Stimulated activated CD8-positive, alpha-beta memory T cell treated with anti-CD3 and anti-CD28 coated beads, Interleukin-12 subunit alpha, Interleukin-12 subunit beta, amount 100 ng/mL, for 24 hours (primary cell): ENCODE measurements at regions not wholly inside any gene's neighbourhood (a gene's known extent, or its start where the extent isn't known, plus 50 kb on each side); places are given as distances from the start of the nearest gene placed in this dataset.
"Not testable (repeated sequence)": the region's sequence is repeated elsewhere in the genome, so short reads cannot be mapped to it uniquely, and the experiment has no call there.

Source experiments
- DNase-seq: peaks from one replicate; pipeline ENCODE4 v3.0.0-alpha.2; 2020; ENCODE audit errors: extremely low read depth

GRCh38 chr6:170213637-170214018, 77.2 kb downstream of the DLL1 start:
- not testable (repeated sequence) for DNase-seq

- DNase-seq: no peak
Observed at GRCh38 chr6:170212956-170213636, 77.8 kb downstream of the DLL1 start.

- DNase-seq: no peak
Observed at GRCh38 chr6:170212051-170212756, 78.7 kb downstream of the DLL1 start.

GRCh38 chr6:170211404-170212025, 79.4 kb downstream of the DLL1 start:
- no peak for DNase-seq

- no peak for DNase-seq
Observed at GRCh38 chr6:170210651-170211403, 80.1 kb downstream of the DLL1 start.

GRCh38 chr6:170210026-170210390, 80.9 kb downstream of the DLL1 start:
- no peak for DNase-seq

- DNase-seq: no peak
Observed at GRCh38 chr6:170209354-170210025, 81.4 kb downstream of the DLL1 start.

GRCh38 chr6:170208651-170209353, 82.1 kb downstream of the DLL1 start:
- no peak for DNase-seq

- no peak for DNase-seq
Observed at GRCh38 chr6:170208182-170208601, 82.7 kb downstream of the DLL1 start.

- DNase-seq: no peak
Observed at GRCh38 chr6:170207586-170208181, 83.2 kb downstream of the DLL1 start.

- DNase-seq: no peak
Observed at GRCh38 chr6:170206851-170207431, 83.9 kb downstream of the DLL1 start.

- no peak for DNase-seq
Observed at GRCh38 chr6:170206317-170206621, 84.6 kb downstream of the DLL1 start.

GRCh38 chr6:170205534-170206316, 85.2 kb downstream of the DLL1 start:
- DNase-seq: no peak

GRCh38 chr6:170205126-170205525, 85.8 kb downstream of the DLL1 start:
- no peak for DNase-seq

GRCh38 chr6:170203212-170203611, 87.7 kb downstream of the DLL1 start:
- no peak for DNase-seq

- DNase-seq: no peak
Observed at GRCh38 chr6:170202416-170203135, 88.3 kb downstream of the DLL1 start.

GRCh38 chr6:170201361-170201760, 89.5 kb downstream of the DLL1 start:
- no peak for DNase-seq

- DNase-seq: no peak
Observed at GRCh38 chr6:170200458-170200891, 90.4 kb downstream of the DLL1 start.

GRCh38 chr6:170199716-170200115, 91.2 kb downstream of the DLL1 start:
- no peak for DNase-seq
